ENCODE measurements at regions not wholly inside any gene's neighbourhood (a gene's known extent, or its start where the extent isn't known, plus 50 kb on each side); places are given as distances from the start of the nearest gene placed in this dataset.

- intact Hi-C loops (cut with micrococcal nuclease; ENCODE audit: unreplicated experiment): no loop called here
Measured at GRCh38 chr12:127480775-127481314, 786.1 kb upstream of the TMEM132C start.

GRCh38 chr12:127482950-127483349 lies 784.0 kb upstream of the TMEM132C start:
- no peak overlapping the region for H3K4me2 ChIP-seq (ENCODE audit: low read length)
- no peaks in the 10 kb centered on the region for H4K20me1 ChIP-seq (ENCODE audit: insufficient read depth, low read length)
- H3K79me2 ChIP-seq (ENCODE audit: insufficient read depth, low read depth, low read length): no peaks in the 10 kb centered on the region
- no peak overlapping the region for H3K27ac ChIP-seq (ENCODE audit: low read depth, low read length, poor library complexity, severe bottlenecking)
- no peaks in the 10 kb centered on the region for H3K9me2 ChIP-seq (ENCODE audit: insufficient read depth, low read length)
- no peaks in the 10 kb centered on the region for H3K4me1 ChIP-seq (ENCODE audit: insufficient read depth, low read length, poor library complexity, severe bottlenecking)
- no peaks in the 10 kb centered on the region for H3K36me3 ChIP-seq (ENCODE audit: insufficient read depth, low read length)
- ChIA-PET CTCF (ENCODE audit: unreplicated experiment) (no interaction called here), POLR2A (no interaction called here)
- intact Hi-C loops (cut with micrococcal nuclease; ENCODE audit: unreplicated experiment): no loop called here
- no peaks in the 10 kb centered on the region for H3K9me3 ChIP-seq (ENCODE audit: low read length)
- no peak for DNase-seq (ENCODE audit: low spot score)
- no peak for TF ChIP-seq EZH2phosphoT487 (IDR thresholded peaks at IDR 0.05; ENCODE audit: borderline replicate concordance, low read depth, low read length)
- no peak for TF ChIP-seq CTCF (conservative IDR thresholded peaks at IDR 0.05; ENCODE audit: low read length)
- BruUV-seq (replicated peaks): no TSS peak
- no peak overlapping the region for H3K4me3 ChIP-seq (ENCODE audit: low read depth, low read length, poor library complexity, severe bottlenecking)
- no peak overlapping the region for H2AFZ ChIP-seq (ENCODE audit: low read length)

More at GRCh38 chr12:127480775-127481314, 786.1 kb upstream of the TMEM132C start:
- TF ChIP-seq CTCF (conservative IDR thresholded peaks at IDR 0.05; ENCODE audit: low read length): no peak
- TF ChIP-seq EZH2phosphoT487 (IDR thresholded peaks at IDR 0.05; ENCODE audit: borderline replicate concordance, low read depth, low read length): no peak
- POLR2A ChIA-PET: no interaction called here
- Histone ChIP-seq H3K4me3 (ENCODE audit: low read depth, low read length, poor library complexity, severe bottlenecking) (no peak overlapping the region), H3K36me3 (ENCODE audit: insufficient read depth, low read length) (no peaks in the 10 kb centered on the region), H3K4me2 (ENCODE audit: low read length) (no peak overlapping the region), H4K20me1 (ENCODE audit: insufficient read depth, low read length) (no peaks in the 10 kb centered on the region), H3K9me3 (ENCODE audit: low read length) (no peaks in the 10 kb centered on the region), H2AFZ (ENCODE audit: low read length) (no peak overlapping the region), H3K27ac (ENCODE audit: low read depth, low read length, poor library complexity, severe bottlenecking) (no peak overlapping the region), H3K4me1 (ENCODE audit: insufficient read depth, low read length, poor library complexity, severe bottlenecking) (no peaks in the 10 kb centered on the region), H3K79me2 (ENCODE audit: insufficient read depth, low read depth, low read length) (no peaks in the 10 kb centered on the region), H3K9me2 (ENCODE audit: insufficient read depth, low read length) (no peaks in the 10 kb centered on the region)
- CTCF ChIA-PET (ENCODE audit: unreplicated experiment): no interaction called here
- BruUV-seq (replicated peaks): no TSS peak
- DNase-seq (ENCODE audit: low spot score): no peak

- no peaks in the 10 kb centered on the region for H3K9me3 ChIP-seq (ENCODE audit: low read length)
- no peak overlapping the region for H3K4me2 ChIP-seq (ENCODE audit: low read length)
- no peaks in the 10 kb centered on the region for H3K79me2 ChIP-seq (ENCODE audit: insufficient read depth, low read depth, low read length)
- H2AFZ ChIP-seq (ENCODE audit: low read length): no peak overlapping the region
- no peak overlapping the region for H3K27ac ChIP-seq (ENCODE audit: low read depth, low read length, poor library complexity, severe bottlenecking)
- POLR2A ChIA-PET: no interaction called here
- CTCF ChIA-PET (ENCODE audit: unreplicated experiment): no interaction called here
- DNase-seq (ENCODE audit: low spot score): no peak
- no peaks in the 10 kb centered on the region for H4K20me1 ChIP-seq (ENCODE audit: insufficient read depth, low read length)
- H3K36me3 ChIP-seq (ENCODE audit: insufficient read depth, low read length): no peaks in the 10 kb centered on the region
- TF ChIP-seq EZH2phosphoT487 (IDR thresholded peaks at IDR 0.05; ENCODE audit: borderline replicate concordance, low read depth, low read length): no peak
- no peak for TF ChIP-seq CTCF (conservative IDR thresholded peaks at IDR 0.05; ENCODE audit: low read length)
- no peak overlapping the region for H3K4me3 ChIP-seq (ENCODE audit: low read depth, low read length, poor library complexity, severe bottlenecking)
- BruUV-seq (replicated peaks): no TSS peak
- no peaks in the 10 kb centered on the region for H3K4me1 ChIP-seq (ENCODE audit: insufficient read depth, low read length, poor library complexity, severe bottlenecking)
- H3K9me2 ChIP-seq (ENCODE audit: insufficient read depth, low read length): no peaks in the 10 kb centered on the region
- intact Hi-C loops (cut with micrococcal nuclease; ENCODE audit: unreplicated experiment): no loop called here
Measured at GRCh38 chr12:127485528-127485927, 781.4 kb upstream of the TMEM132C start.
